Spleen (tissue), 7 donors: ENCODE measurements at regions not wholly inside any gene's neighbourhood (a gene's known extent, or its start where the extent isn't known, plus 50 kb on each side); places are given as distances from the start of the nearest gene placed in this dataset.

Experiments used
- CTCF ChIP-seq, 11 experiments: fragments of 200-600 bp in 7 of 11; fragments of 450-650 bp in 4 of 11; sonication (generic) in 4 of 11; IDR thresholded peaks in 8 of 11; conservative IDR thresholded peaks in 3 of 11; 1 replicate in 7 of 11; 2 replicates in 4 of 11; pipeline versions ENCODE4 v1.4.0 to v1.8.0; 2016 to 2021; ENCODE audit warnings: antibody characterized with exemption in 11 of 11, inconsistent platforms in 4 of 11, mild to moderate bottlenecking in 1 of 11
- POLR2A ChIP-seq, 3 donors: fragments of 450-650 bp; IDR thresholded peaks; one replicate each; pipeline ENCODE4 v1.5.1; 2017; ENCODE audit warnings: antibody characterized with exemption in 3 of 3, mild to moderate bottlenecking in 1 of 3
- POLR2AphosphoS5 ChIP-seq, 3 donors: sonication (generic); formaldehyde crosslinking; IDR thresholded peaks; one replicate each; pipeline ENCODE4 v1.5.1; 2017; ENCODE audit warnings: antibody characterized with exemption in 3 of 3
- donor health status: DM: no; HTN: no; CAD: no; lungs with moderate emphysema.
- donor health status: DM: no; HTN: no; CAD: no.
- donor health status: DM: no; HTN: no; CAD: no.

GRCh38 chr3:147157631-147158030 lies 248.7 kb downstream of the ZIC4 start:
- no peak for TF ChIP-seq POLR2AphosphoS5 (IDR thresholded peaks at IDR 0.05)
- TF ChIP-seq CTCF (IDR thresholded peaks at IDR 0.05 in 8 of 11, conservative IDR thresholded peaks at IDR 0.05 in 3 of 11): no peak
- no peak for TF ChIP-seq POLR2A (IDR thresholded peaks at IDR 0.05)
